Astrocyte of the cerebellum (primary cell): ENCODE measurements at regions not wholly inside any gene's neighbourhood (a gene's known extent, or its start where the extent isn't known, plus 50 kb on each side); places are given as distances from the start of the nearest gene placed in this dataset.

ENCODE experiments used
- DNase-seq: peaks from one replicate; pipeline ENCODE4 v3.0.0-alpha.2; 2011; ENCODE audit warnings: low read depth
- H3K4me3 ChIP-seq: 2 replicates; pipeline ENCODE4 v1.5.1; 2011; ENCODE audit warnings: mild to moderate bottlenecking, low read depth, low read length, moderate library complexity
- CTCF ChIP-seq: IDR thresholded peaks from 2 replicates; pipeline ENCODE4 v1.5.1; 2012; ENCODE audit warnings: low read length, low read depth, moderate library complexity, mild to moderate bottlenecking; ENCODE audit errors: missing control alignments
- in situ Hi-C: cut with HindIII; loops from 2 replicates; pipeline ENCODE4 v1.10.0; 2017; ENCODE audit warnings: low sequenced_read_pairs

- H3K4me3 ChIP-seq = no peak overlapping the region
- in situ Hi-C loops = no loop called here
- no peak for DNase-seq
- TF ChIP-seq CTCF = no peak
Observed at GRCh38 chr5:82912462-82912861, 164.7 kb downstream of the TMEM167A start.

GRCh38 chr5:82911910-82912309 lies 165.3 kb downstream of the TMEM167A start:
- no peak for DNase-seq
- in situ Hi-C loops = no loop called here
- no peak for TF ChIP-seq CTCF
- H3K4me3 ChIP-seq = no peak overlapping the region

GRCh38 chr5:82910905-82911304 lies 166.3 kb downstream of the TMEM167A start:
- no peak for DNase-seq
- in situ Hi-C loops = no loop called here
- H3K4me3 ChIP-seq = no peak overlapping the region
- no peak for TF ChIP-seq CTCF

GRCh38 chr5:82910491-82910890 lies 166.7 kb downstream of the TMEM167A start:
- in situ Hi-C loops = no loop called here
- no peak for DNase-seq
- no peak overlapping the region for H3K4me3 ChIP-seq
- TF ChIP-seq CTCF = no peak

- TF ChIP-seq CTCF = no peak
- H3K4me3 ChIP-seq = no peak overlapping the region
- in situ Hi-C loops = no loop called here
- no peak for DNase-seq
Observed at GRCh38 chr5:82909771-82910170, 167.4 kb downstream of the TMEM167A start.

- in situ Hi-C loops = no loop called here
- DNase-seq = no peak
- TF ChIP-seq CTCF = no peak
- no peak overlapping the region for H3K4me3 ChIP-seq
Observed at GRCh38 chr5:82905986-82906385, 171.2 kb downstream of the TMEM167A start.

- in situ Hi-C loops = no loop called here
- no peak overlapping the region for H3K4me3 ChIP-seq
- no peak for TF ChIP-seq CTCF
- no peak for DNase-seq
Observed at GRCh38 chr5:82901281-82901888, 175.8 kb downstream of the TMEM167A start.
